Pulmonary artery endothelial cell (primary cell): ENCODE measurements at regions not wholly inside any gene's neighbourhood (a gene's known extent, or its start where the extent isn't known, plus 50 kb on each side); places are given as distances from the start of the nearest gene placed in this dataset.

ENCODE experiments used
- DNase-seq: peaks from one replicate; pipeline ENCODE4 v3.0.0-alpha.2; 2011; ENCODE audit warnings: low read depth, low spot score

DNA sequence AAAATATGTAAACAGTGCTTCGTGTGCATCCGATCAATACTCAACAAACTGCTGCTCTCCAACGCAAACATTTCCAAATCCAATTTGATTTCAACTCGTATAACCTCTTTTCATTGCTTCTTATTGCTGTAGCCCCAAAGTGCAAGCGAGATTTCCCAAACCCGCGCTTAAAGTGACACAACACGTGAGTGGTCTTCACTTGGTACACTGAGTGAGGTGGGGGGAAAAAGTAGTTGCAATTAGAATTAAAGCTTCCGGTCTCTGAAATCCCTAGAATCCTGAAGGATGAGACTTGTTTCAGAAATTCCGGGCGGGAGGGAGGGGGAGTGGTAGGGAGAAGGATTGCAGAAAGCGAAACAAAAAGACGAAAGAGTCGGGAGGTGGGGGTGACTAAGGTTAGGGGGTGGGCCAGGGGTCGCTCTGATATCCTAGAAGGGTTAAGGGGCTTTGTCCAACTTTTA is 387.5 kb downstream of the BCAT1 start:
- no peak for DNase-seq

DNA sequence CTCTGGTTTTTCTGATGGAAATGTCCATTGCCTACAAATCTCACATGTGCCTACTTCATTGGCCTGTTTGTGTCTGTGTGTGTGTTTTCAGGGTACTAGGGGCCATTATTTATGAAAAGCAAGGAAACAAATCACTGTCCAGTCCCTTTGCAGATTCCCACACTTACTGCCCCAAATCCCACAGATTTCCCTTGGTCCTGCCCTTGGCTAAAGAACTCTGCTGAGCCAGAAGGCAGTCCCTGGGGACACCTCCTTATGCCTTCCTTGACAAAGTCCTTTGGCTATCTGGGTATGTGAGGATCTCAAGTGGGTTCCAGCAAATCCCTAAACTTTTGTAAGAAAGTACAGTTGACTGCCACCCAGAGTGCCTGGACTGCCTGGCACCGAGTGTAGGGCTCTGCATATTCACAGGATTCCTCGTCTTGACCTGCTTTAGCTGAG is 388.1 kb downstream of the BCAT1 start:
- DNase-seq = no peak

DNA sequence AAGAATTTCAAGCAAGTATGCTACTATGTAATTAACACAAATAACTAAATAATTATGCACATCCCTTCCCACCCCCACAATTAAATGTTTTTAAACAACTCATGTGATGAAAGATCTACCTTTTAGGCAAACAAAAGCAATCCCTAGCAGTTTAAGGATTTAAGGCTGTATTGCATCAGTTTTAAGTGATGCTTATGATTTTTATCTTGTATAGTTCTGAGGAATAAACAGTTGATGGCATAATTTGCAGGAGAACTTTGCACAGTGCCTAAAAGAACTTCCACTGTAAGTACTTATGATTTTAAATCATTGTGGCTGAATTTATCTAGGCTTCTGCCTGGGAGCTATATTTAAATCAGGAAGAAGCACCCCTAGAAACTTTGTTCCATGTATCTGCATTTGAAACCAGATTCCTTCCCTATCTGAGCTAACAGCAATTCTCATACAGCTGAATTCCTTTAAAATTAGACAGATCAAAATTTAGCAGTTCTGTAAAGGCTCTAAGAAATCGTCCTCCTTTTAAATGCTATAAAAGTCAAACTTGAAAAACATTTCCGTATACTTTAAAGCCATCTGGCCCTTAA is 388.6 kb downstream of the BCAT1 start:
- DNase-seq = no peak

DNA sequence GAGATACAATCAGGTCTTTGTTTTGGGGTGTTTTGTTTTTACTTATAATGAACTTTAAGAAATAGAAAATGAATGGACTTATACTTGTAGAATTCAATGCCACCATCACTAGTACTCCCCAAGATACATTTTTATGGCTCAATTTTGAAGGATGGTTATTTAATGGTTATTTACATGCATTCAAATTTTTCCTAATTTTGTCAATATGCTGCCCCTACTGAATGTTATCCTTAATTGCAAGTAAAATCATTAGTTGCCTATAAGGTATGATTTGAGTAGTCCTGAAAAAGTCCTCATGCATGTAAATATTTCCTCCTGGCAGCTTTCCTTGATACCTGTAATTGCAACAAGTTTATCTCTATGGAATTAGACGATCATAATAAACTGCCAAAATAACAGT is 391.2 kb downstream of the BCAT1 start:
- DNase-seq = no peak

DNA sequence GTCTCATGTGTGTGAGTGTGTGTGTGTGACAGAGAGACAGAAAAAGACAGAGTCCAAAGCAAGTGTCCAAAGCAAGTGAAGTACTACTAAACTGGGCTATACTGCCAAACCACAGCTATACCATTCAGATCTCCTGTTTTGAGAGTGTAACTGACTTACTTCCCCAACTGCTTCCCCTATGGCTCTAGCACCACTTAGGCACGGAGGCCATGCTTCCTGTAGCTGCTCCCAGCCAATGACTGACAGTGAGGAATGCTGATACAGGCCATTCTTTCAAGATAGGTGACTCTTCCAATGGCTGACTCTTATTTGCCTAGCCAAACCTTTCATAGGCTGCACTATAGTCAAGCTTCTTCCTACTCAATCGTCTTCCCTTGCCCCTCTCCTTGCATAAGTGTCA is 393.2 kb downstream of the BCAT1 start:
- DNase-seq = no peak

DNA sequence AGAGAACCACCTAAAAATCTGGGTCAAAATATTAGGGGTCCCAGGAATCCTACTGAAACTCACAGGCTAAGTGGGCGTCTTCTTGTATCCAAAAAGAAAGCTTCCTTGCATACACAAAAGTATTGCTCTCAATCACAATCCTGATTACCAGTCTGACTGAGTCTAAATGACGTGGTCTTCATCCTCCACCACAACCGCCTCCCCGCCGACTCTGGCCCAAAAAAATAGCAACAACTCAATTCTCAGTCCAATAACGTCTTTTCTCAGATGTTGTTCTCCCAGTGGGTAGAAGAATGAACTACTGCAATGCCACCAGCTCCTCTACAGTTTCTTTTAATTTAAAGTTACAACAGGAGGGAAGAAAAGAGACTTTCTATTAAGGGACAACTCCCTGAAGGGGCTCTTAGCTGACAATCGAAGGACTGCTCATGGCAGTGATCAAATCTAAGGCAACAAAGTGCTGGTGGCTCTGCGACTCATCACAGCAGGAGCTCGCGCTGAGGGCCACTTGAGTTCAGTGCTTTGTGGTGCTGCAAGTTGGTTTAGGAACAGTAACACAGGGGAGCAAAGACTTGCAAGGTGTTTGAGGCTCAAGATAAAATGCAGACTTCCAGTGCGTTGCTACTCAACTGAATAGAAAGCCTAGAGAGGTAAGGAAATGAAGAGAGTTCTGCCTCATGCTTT is 394.1 kb downstream of the BCAT1 start:
- no peak for DNase-seq

DNA sequence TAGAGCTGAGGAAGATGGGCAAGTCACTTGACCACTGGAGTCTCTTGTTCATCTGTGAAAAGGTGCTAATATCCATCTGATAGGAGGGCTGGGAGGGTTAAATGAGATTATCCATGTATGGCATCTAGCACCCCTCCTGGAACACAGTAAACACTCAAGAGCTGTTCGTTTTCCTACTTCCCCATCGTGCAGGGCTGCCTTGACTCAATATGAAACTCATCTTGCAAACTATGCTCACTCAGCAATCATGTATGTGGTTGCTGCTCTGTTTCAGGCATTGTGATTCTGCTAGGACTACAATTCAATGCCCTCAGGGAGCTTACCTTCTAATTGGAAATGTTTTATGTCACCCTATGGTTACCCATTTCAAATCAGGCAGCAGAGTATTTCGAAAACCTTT is 395.6 kb downstream of the BCAT1 start:
- no peak for DNase-seq

DNA sequence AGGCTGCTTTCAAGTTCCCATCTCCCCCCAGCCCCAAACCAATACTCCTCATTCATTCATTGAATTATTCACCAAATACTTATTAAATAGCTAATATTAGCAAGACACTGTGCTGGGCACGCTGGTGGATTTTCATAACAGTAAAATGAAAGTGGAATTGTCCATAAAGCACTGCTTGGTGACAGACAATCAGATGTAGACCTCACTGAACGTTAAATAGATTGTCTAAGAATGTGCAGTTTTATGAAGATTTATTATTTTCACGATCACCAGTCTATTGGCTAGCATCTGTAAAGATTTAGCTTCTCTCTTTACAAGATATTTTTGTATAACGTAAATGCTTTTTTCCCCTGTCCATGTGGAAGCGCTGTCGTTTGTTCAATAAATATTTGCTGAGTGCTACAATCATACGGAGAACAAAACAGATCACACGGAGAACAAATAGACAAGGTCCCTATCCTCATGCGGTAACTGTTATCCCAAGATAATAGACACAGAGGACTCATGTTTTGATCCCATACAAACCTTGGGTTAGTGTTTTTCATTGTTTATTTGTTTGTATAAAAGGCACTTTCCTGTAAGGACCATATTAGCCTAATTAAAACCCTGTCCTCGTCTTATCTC is 397.6 kb downstream of the BCAT1 start:
- DNase-seq = no peak

DNA sequence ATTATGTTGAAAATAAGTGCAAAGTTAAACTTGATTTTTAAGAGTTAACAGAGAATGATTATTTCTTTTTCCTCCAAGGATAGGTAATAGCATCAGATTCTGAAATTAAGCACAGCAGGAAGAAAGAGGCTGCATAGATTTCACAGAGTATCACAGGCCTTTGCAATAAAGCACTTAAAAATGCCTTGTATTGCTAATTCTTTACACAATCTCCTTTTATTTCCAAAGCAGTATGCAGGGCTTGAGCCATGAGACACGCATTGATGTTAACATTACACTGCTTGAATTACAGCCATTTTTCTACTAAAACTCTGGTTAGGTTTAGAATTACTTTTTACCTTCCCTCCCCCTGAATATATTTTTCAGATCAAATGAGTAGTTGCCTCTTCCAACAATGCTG is 398.3 kb downstream of the BCAT1 start:
- DNase-seq = no peak

DNA sequence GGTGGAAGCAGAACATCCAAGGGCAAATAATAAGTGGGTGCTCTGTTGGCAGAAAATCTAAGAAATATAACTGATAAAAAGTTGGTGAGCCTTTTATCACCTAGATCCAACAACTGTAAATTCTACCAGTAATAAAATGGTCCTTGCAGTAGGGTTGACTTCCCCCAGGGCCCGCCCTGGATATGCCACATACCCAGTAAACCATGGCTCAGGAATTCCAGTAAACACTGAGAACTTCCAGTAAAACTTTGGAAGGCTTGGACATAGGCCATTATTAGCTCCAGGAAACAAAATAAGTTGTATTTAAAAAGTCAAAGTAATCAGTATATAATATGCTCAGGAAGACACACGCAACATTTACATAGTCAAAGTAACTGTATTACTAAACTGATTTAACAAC is 402.2 kb downstream of the BCAT1 start:
- no peak for DNase-seq

DNA sequence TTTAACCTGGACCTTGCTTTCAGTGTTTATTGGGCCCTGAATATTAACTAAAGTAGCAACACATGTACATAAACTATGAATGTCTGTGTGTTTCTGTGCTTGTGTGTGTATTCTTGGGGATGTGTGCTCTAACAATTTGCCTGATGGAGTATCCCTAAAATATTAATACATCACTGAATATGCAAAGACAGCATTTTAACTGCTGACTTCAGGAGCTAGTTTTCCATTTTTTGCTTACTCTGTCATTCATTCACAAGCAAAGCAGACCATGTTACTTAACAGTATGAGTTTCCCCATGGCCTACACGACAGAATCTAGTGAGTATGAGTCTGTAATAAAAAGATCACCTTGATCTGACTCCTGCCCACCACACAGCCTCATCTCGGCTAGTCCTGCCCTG is 402.8 kb downstream of the BCAT1 start:
- no peak for DNase-seq

DNA sequence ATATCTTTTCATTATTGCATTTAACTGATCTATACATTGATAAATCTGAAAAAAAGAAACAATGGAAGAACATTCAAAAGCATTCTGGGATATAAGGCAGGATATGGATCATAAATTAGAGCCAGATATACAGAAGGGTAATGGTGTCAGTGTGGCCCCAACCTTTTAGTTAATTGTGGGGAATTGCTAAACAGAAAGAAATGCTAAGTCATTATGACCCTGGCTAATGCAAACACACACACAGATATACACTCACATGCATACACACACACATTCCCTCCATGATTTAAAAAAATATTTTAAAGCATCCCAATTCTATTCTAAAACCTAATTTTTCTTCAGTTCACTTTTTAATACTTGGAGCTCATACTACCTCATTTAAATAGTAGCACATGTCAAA is 404.5 kb downstream of the BCAT1 start:
- DNase-seq = no peak

DNA sequence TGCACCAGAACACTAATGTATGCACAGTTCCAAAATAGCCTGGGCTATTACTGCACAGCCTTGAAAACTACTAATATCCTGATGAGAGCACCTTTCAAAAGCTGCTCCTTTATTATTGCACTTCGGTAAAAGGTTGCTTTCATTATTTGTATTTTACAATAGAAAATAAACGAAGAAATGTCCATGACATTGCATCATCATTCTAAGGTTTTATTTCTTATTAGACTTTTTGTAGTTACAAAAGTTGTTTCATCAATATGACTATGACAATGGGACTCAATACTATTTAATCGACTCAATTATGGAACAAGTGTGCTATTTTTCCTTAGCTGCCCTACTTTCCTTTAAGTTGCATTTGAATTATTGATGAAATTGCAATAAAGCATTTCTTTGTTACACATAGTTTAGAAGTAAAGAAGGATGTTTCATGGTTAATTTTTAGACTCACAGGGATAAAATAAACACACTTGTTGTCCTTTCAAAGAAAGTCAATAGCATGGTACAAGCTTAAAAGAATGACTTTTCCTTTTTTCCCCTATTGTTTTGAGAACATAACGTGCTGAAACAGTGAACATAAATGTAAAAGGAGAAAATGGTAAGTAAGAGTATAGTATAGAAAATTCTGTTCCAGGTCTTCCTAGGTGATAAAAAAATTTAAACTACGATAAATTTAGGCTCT is 407.6 kb downstream of the BCAT1 start:
- no peak for DNase-seq

DNA sequence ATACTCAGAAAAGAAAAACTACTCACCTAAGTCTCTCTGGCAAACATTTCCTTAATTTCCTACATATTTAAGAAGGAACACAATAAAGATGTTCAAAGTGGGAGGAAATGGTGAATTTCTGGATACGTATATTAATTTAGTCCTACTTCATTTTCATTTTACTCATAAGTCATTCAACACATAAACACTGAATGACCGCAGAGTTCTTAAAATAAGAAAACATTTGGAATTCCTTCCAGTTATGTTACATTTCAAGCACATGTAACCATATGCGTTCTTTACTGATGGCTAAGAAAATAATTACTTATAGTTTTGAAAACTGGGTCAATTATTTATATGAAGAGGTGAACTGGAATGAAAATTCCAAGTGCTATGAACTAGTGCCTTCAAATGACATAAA is 409.3 kb downstream of the BCAT1 start:
- DNase-seq = no peak

DNA sequence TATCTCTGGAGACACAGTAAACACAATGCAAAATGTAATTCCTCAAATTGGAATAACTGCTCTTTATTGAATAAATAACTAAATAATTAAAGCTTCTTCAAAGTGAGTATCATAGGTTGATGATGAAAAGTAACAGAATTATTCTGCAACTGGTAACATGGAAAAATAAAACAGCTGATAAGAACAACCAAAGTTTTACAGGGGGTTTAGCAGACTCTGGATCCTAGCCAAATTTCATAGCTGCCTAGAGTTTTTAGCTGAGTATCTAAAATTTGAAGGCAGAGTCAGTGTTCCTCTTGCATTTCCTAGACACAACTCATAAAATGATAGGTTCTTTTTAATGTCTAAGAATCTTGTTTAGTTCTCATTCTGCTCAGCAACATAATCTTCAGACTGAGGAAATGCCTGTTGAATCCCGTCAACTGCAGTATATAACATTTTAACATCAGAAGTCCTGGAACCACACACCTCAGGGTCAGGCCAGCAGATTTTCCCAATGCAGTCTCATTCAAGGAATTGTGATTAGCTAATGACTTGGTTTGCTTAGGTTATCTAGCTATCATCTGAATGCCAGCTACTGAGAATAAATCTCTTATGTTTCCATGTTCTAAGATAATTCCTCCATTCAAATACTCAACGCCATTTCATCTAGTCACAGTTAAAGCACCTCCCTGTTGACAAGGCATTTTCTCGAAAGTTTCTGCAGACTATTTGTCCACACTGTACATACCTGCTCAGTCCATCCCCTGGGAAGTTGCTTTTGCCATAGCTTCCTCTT is 411.6 kb downstream of the BCAT1 start:
- no peak for DNase-seq

DNA sequence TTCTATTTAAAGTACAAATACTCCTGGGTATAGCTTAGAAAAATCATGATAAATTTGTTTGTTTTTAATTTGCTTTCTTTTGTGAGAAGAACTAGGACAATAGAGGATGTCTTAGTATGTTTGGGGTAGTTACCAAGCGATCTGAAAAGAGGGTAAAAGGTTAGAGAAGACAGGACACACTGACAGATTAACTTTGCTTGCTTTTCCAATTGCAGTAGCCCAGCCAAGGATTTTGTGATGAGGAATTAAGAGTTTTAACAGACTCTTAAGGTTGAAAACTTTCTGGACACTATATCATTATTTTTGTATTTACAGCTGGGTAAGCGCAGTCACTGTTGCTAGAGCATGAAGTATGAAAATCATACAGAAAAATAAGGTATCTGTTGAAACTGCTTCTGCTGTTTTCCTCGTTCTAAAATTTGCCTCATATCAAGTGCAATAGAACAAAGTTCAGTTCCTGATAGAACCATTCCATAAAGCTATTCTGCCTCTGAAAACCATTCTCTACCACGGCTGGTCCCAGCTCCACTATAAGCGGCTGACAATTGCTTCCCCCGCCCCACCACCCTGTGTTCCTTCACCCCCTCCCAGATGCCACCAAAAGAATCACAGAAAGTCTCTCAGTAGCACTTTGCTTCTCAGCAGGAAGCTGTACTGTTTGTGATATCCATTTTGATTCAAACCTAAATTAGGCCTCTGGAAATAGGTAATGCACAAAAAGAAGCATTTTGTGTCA is 413.4 kb downstream of the BCAT1 start:
- no peak for DNase-seq

DNA sequence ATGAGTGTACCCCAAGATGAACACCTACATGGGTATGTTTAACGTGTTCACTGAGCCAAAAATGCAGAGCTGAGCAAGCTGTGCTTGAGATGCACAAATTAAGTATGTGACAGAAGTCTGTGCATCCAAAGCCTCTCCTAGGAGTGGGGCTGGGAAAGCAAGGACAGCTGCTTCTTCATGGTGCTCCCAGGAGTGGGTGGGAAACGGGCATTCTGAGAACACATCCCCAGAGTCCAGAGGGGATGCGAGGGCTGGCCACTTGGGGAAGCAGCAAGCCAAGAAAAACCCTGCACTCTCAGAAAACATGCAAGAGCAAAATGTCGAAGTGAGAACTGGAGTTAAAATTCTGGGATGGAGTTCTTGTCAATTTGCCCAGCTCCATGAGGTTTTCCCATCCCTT is 414.3 kb downstream of the BCAT1 start:
- DNase-seq = no peak

DNA sequence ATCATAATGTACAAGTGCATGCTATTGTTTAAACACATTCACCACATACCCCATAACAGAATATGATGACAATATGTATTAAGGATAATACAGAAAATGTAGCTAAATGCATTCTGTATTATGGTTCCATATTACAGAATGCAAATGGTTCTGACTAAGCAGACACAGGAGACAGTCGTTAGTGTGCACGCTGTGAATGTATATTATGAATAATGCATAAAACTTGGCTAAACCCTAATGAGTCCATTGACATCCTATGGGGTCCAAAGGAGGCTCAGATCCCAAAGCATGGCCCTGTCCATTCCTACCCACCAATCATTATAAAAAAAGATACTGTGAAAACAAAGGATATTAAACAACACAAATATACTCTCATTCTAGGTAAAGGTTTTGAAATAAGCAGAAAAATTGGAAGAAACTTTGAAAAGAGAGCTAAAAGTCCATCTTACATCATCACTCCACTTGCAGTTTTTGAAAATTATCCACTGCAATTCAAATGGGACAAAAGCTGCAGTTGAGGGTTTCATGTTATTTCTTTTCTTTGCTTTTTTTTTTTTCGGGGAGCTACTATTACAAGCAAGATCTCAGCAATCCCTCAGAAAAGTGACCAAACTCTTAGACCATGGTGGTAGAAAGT is 415.1 kb downstream of the BCAT1 start:
- DNase-seq = no peak

DNA sequence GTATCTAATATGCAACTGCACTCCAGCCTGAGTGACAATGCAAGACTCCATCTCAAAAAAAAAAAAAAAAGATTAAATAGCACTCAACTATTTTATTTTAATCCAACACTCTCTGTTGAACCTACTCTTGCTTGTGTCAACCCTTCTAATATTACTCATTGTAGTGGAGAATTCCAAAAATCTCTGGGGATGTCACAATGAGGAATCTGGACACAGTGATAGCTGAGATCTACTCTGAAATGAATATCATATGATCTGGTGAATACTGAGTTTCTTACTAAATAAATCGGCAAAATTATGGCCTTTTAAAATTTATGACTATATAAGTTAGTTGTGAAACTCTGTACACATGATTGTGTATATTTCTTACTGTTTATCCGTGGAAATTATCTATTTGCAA is 418.2 kb downstream of the BCAT1 start:
- no peak for DNase-seq

DNA sequence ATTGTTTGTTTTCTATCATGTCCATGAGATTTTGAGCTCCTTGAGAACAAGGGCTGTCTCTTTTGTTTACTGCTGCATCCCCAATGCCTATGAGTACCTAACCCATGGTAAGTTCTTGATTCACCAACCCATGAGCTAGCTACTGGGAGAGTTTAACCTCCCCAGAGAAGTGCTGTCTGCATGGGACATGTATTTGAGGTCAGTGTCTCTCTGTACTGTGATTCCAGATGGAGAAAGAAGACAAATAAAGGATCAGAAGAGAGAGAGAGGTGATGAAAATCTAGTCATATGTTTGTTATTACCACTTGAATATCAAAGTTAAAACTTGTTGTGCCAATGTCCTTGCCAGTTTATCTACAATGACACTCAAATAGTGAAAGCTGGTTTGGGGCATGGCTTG is 421.8 kb downstream of the BCAT1 start:
- no peak for DNase-seq

DNA sequence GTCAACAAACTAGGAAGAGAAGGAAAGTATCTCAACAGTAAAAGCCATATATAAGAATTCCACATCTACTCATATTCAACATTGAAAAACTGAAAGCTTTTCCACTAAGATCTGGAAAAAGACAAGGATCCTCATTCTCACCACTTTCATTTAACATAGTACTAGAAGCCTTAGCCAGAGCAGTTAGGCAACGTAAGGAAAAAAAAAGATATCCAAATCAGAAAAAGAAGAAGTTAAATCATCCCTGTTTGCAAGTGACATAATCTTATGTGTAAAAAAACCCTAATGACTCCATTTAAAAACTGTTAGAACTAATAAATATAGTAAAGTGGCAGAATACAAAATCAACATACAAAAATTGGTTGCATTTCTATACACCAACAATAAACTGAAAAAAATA is 426.2 kb downstream of the BCAT1 start:
- DNase-seq = no peak
